B cell (primary cell): ENCODE measurements at regions not wholly inside any gene's neighbourhood (a gene's known extent, or its start where the extent isn't known, plus 50 kb on each side); places are given as distances from the start of the nearest gene placed in this dataset.
"Not testable (repeated sequence)": the region's sequence is repeated elsewhere in the genome, so short reads cannot be mapped to it uniquely, and the experiment has no call there.

ENCODE experiments used
- ATAC-seq: fragments of 200-7000 bp; cut with Tn5 transposase; one replicate; pipeline ENCODE4 v1.10.0; 2021; ENCODE audit warnings: low read depth, mild to moderate bottlenecking, moderate number of reproducible peaks, moderate library complexity
- CTCF ChIA-PET: fragments of 350-600 bp; sonication (Branson Sonifier 250); formaldehyde crosslinking; loops from one replicate; lab custom pipeline; 2021; ENCODE audit warnings: antibody characterized with exemption, inconsistent platforms; lab: Charles Lee
- POLR2A ChIA-PET: fragments of 350-600 bp; sonication (Branson Sonifier 250); formaldehyde crosslinking; loops from one replicate; lab custom pipeline; 2021; ENCODE audit warnings: antibody characterized with exemption; lab: Charles Lee
- DNase-seq: peaks from one replicate; pipeline ENCODE4 v3.0.0; 2013
- H2AFZ ChIP-seq: 2 replicates; pipeline ENCODE4 v1.6.1; 2012; ENCODE audit warnings: mild to moderate bottlenecking, low read depth, low read length; ENCODE audit not compliant: insufficient read depth, poor library complexity, severe bottlenecking
- H3K27ac ChIP-seq, 2 donors: 1 replicate in 1 of 2; 2 replicates in 1 of 2; pipeline ENCODE4 v1.5.1; 2012 to 2013; ENCODE audit warnings: low read length in 2 of 2, mild to moderate bottlenecking in 2 of 2, moderate library complexity in 1 of 2
- H3K27me3 ChIP-seq, 4 experiments: fragments of 200-600 bp in 1 of 4; sonication (generic) in 1 of 4; replicated peaks in 1 of 4; 1 replicate in 2 of 4; 2 replicates in 2 of 4; pipeline versions ENCODE4 v1.6.1 to v1.7.0; 2013 to 2016; ENCODE audit warnings: low read length in 3 of 4, mild to moderate bottlenecking in 2 of 4, mixed read lengths in 1 of 4, moderate library complexity in 1 of 4; ENCODE audit not compliant: insufficient read depth in 4 of 4, control insufficient read depth in 3 of 4; ENCODE audit errors: control extremely low read depth in 1 of 4
- H3K36me3 ChIP-seq, 2 experiments: replicated peaks in 1 of 2; 1 replicate in 1 of 2; 2 replicates in 1 of 2; pipeline versions ENCODE4 v1.6.1 to v1.7.1; 2013; ENCODE audit warnings: low read length in 1 of 2; ENCODE audit not compliant: insufficient read depth in 2 of 2, control insufficient read depth in 1 of 2; ENCODE audit errors: control extremely low read depth in 1 of 2, extremely low read depth in 1 of 2
- H3K4me1 ChIP-seq, 2 donors: fragments of 200-600 bp in 1 of 2; sonication (generic) in 1 of 2; 1 replicate in 1 of 2; 2 replicates in 1 of 2; pipeline versions ENCODE4 v1.5.1 to v1.6.1; 2013 to 2017; ENCODE audit warnings: low read length in 2 of 2; ENCODE audit not compliant: control insufficient read depth in 2 of 2, insufficient read depth in 2 of 2
- H3K4me2 ChIP-seq: replicated peaks from 2 replicates; pipeline ENCODE3; 2012; ENCODE audit warnings: mild to moderate bottlenecking, low read depth, low read length; ENCODE audit not compliant: poor library complexity, severe bottlenecking
- H3K4me3 ChIP-seq, 5 experiments: fragments of 200-600 bp in 1 of 5; sonication (generic) in 1 of 5; 1 replicate in 3 of 5; 2 replicates in 2 of 5; pipeline versions ENCODE4 v1.5.1 to v1.7.0; 2011 to 2016; ENCODE audit warnings: low read length in 4 of 5, mild to moderate bottlenecking in 4 of 5, low read depth in 2 of 5, control low read depth in 1 of 5, moderate library complexity in 1 of 5; ENCODE audit not compliant: insufficient read depth in 1 of 5; ENCODE audit errors: control extremely low read depth in 1 of 5, extremely low read depth in 1 of 5
- H3K79me2 ChIP-seq: fragments of 200-600 bp; sonication (generic); one replicate; pipeline ENCODE4 v1.6.0; 2016; ENCODE audit warnings: low read length; ENCODE audit not compliant: control insufficient read depth, insufficient read depth
- H3K9ac ChIP-seq: fragments of 200-600 bp; sonication (generic); 2 replicates; pipeline ENCODE4 v1.6.1; 2017; ENCODE audit warnings: mild to moderate bottlenecking, low read length, moderate library complexity
- H3K9me3 ChIP-seq, 3 donors: one replicate each; pipeline versions ENCODE4 v1.6.1 to v1.7.1; 2013; ENCODE audit warnings: low read length in 2 of 3; ENCODE audit not compliant: control insufficient read depth in 2 of 3, insufficient read depth in 1 of 3; ENCODE audit errors: control extremely low read depth in 1 of 3
- H4K20me1 ChIP-seq: 2 replicates; pipeline ENCODE4 v1.6.0; 2012; ENCODE audit warnings: mild to moderate bottlenecking, low read length; ENCODE audit not compliant: insufficient read depth, control insufficient read depth, poor library complexity, severe bottlenecking
- H3K27ac Mint-ChIP-seq: one replicate; pipeline ENCODE4 v1.8.0; 2021; ENCODE audit warnings: mixed read lengths
- H3K27me3 Mint-ChIP-seq: one replicate; pipeline ENCODE4 v1.8.0; 2021; ENCODE audit warnings: mixed read lengths
- H3K4me1 Mint-ChIP-seq: one replicate; pipeline ENCODE4 v1.8.0; 2021; ENCODE audit warnings: mixed read lengths
- H3K4me3 Mint-ChIP-seq: one replicate; pipeline ENCODE4 v1.8.0; 2021; ENCODE audit warnings: mixed read lengths
- H3K9me3 Mint-ChIP-seq: one replicate; pipeline ENCODE4 v1.8.0; 2022; ENCODE audit warnings: mixed read lengths; ENCODE audit not compliant: insufficient read depth
- CTCF ChIP-seq: fragments of 200-600 bp; IDR thresholded peaks from one replicate; pipeline ENCODE4 v1.8.0; 2022; ENCODE audit warnings: antibody characterized with exemption, mild to moderate bottlenecking
- EZH2 ChIP-seq: IDR thresholded peaks from 2 replicates; pipeline ENCODE4 v1.6.1; 2012; ENCODE audit warnings: borderline replicate concordance, low read depth, mild to moderate bottlenecking, moderate library complexity, low read length; ENCODE audit not compliant: insufficient read depth, poor library complexity, severe bottlenecking
- WGBS: methylation state at CpG from one replicate; pipeline ENCODE4 v1.1.5; 2013; ENCODE audit warnings: missing lambda C conversion rate; ENCODE audit not compliant: insufficient coverage; 5-methylcytosine and 5-hydroxymethylcytosine counted together
- intact Hi-C: fragments of 100-400 bp; cut with micrococcal nuclease; formaldehyde crosslinking; loops from one replicate; pipeline ENCODE4 v1.10.0; 2022

GRCh38 chr4:57303012-57303751, 193.0 kb upstream of the IGFBP7 start:
- H2AFZ ChIP-seq, result no peak overlapping the region
- peaks cover 0 to 7% (median 0%) of the 10 kb centered on the region in 3 donors for H3K9me3 ChIP-seq
- H3K4me3 ChIP-seq, result no peak overlapping the region
- H3K27me3 ChIP-seq, result no peaks in the 10 kb centered on the region
- H3K27ac Mint-ChIP-seq, result no peak overlapping the region
- H3K27me3 Mint-ChIP-seq, result no peaks in the 10 kb centered on the region
- no peaks in the 10 kb centered on the region for H3K36me3 ChIP-seq
- TF ChIP-seq EZH2, result no peak
- TF ChIP-seq CTCF, result no peak
- H3K4me1 ChIP-seq, result no peaks in the 10 kb centered on the region
- no peaks in the 10 kb centered on the region for H3K79me2 ChIP-seq
- no peaks in the 10 kb centered on the region for H3K9me3 Mint-ChIP-seq
- H4K20me1 ChIP-seq, result no peaks in the 10 kb centered on the region
- H3K27ac ChIP-seq, result no peak overlapping the region
- no peak overlapping the region for H3K4me3 Mint-ChIP-seq
- 85% methylated on average over 14 of the region's 14 CpGs for WGBS
- POLR2A ChIA-PET, result no interaction called here
- DNase-seq, result no peak
- no peak overlapping the region for H3K9ac ChIP-seq
- no peaks in the 10 kb centered on the region for H3K4me1 Mint-ChIP-seq
- ATAC-seq, result no peak
- CTCF ChIA-PET, result no interaction called here
- no peak overlapping the region for H3K4me2 ChIP-seq
- intact Hi-C loops, result no loop called here

GRCh38 chr4:57300300-57300699, 190.1 kb upstream of the IGFBP7 start:
- H3K9me3 ChIP-seq, H3K27me3 Mint-ChIP-seq, H3K27ac ChIP-seq, H3K27me3 ChIP-seq, H3K4me1 ChIP-seq, H3K4me1 Mint-ChIP-seq, H3K9ac ChIP-seq, H2AFZ ChIP-seq, H3K4me3 Mint-ChIP-seq, H3K4me3 ChIP-seq, ATAC-seq, POLR2A ChIA-PET, CTCF ChIA-PET, intact Hi-C loops, H4K20me1 ChIP-seq, H3K36me3 ChIP-seq, H3K4me2 ChIP-seq, H3K9me3 Mint-ChIP-seq, DNase-seq, H3K79me2 ChIP-seq, H3K27ac Mint-ChIP-seq: not testable (repeated sequence)
- WGBS, result 96% methylated on average over 20 of the region's 23 CpGs
